Right renal pelvis (tissue), 4 donors: ENCODE measurements at regions not wholly inside any gene's neighbourhood (a gene's known extent, or its start where the extent isn't known, plus 50 kb on each side); places are given as distances from the start of the nearest gene placed in this dataset.
"Not testable (repeated sequence)": the region's sequence is repeated elsewhere in the genome, so short reads cannot be mapped to it uniquely, and the experiment has no call there.

Experiments
- DNase-seq, 4 donors: peaks; one replicate each; pipeline ENCODE4 v3.0.0-alpha.2; 2013; ENCODE audit warnings: low read depth in 4 of 4, low spot score in 3 of 4, missing footprints in 1 of 4

- DNase-seq: no peak
Observed at GRCh38 chr10:89942217-89942616, 240.8 kb downstream of the KIF20B start.

GRCh38 chr10:89944138-89944537, 242.7 kb downstream of the KIF20B start:
- DNase-seq: no peak

GRCh38 chr10:89946106-89946505, 244.7 kb downstream of the KIF20B start:
- DNase-seq: no peak

GRCh38 chr10:89949496-89949895, 248.1 kb downstream of the KIF20B start:
- DNase-seq: no peak

- DNase-seq: no peak
Observed at GRCh38 chr10:89952325-89952724, 250.9 kb downstream of the KIF20B start.

- DNase-seq: no peak
Observed at GRCh38 chr10:89952751-89953150, 251.4 kb downstream of the KIF20B start.

GRCh38 chr10:89954061-89954460, 252.7 kb downstream of the KIF20B start:
- no peak for DNase-seq

GRCh38 chr10:89954787-89955566, 253.6 kb downstream of the KIF20B start:
- no peak for DNase-seq

GRCh38 chr10:89959433-89960110, 258.2 kb downstream of the KIF20B start:
- no peak for DNase-seq

GRCh38 chr10:89963451-89964102, 262.2 kb downstream of the KIF20B start:
- DNase-seq: no peak

GRCh38 chr10:89966211-89966610, 264.8 kb downstream of the KIF20B start:
- no peak for DNase-seq

GRCh38 chr10:89973326-89973725, 271.9 kb downstream of the KIF20B start:
- no peak for DNase-seq

- no peak for DNase-seq
Observed at GRCh38 chr10:89975071-89975470, 273.7 kb downstream of the KIF20B start.

- no peak for DNase-seq
Observed at GRCh38 chr10:89975771-89976170, 274.4 kb downstream of the KIF20B start.

- DNase-seq: no peak
Observed at GRCh38 chr10:89978081-89978480, 276.7 kb downstream of the KIF20B start.

- no peak for DNase-seq
Observed at GRCh38 chr10:89979726-89980125, 278.3 kb downstream of the KIF20B start.

- DNase-seq: no peak
Observed at GRCh38 chr10:89980166-89980565, 278.8 kb downstream of the KIF20B start.

GRCh38 chr10:89981891-89982290, 280.5 kb downstream of the KIF20B start:
- DNase-seq: peak in 1 of 4 donors; percentile 8

GRCh38 chr10:89985446-89985845, 284.1 kb downstream of the KIF20B start:
- no peak for DNase-seq

- not testable (repeated sequence) for DNase-seq
Observed at GRCh38 chr10:89988361-89988760, 287.0 kb downstream of the KIF20B start.

GRCh38 chr10:89992575-89992974, 291.2 kb downstream of the KIF20B start:
- DNase-seq: no peak

- DNase-seq: no peak
Observed at GRCh38 chr10:90007226-90007625, 305.8 kb downstream of the KIF20B start.
